Erythroblast (primary cell): ENCODE measurements at regions not wholly inside any gene's neighbourhood (a gene's known extent, or its start where the extent isn't known, plus 50 kb on each side); places are given as distances from the start of the nearest gene placed in this dataset.

Experiments used
- GATA1 ChIP-seq: IDR thresholded peaks from 2 replicates; pipeline ENCODE4 v1.6.1; 2011; ENCODE audit warnings: low read depth, mild to moderate bottlenecking, control low read depth, low read length, moderate library complexity
- POLR2A ChIP-seq: IDR thresholded peaks from 2 replicates; pipeline ENCODE4 v1.6.1; 2011; ENCODE audit warnings: mild to moderate bottlenecking, low read length

DNA sequence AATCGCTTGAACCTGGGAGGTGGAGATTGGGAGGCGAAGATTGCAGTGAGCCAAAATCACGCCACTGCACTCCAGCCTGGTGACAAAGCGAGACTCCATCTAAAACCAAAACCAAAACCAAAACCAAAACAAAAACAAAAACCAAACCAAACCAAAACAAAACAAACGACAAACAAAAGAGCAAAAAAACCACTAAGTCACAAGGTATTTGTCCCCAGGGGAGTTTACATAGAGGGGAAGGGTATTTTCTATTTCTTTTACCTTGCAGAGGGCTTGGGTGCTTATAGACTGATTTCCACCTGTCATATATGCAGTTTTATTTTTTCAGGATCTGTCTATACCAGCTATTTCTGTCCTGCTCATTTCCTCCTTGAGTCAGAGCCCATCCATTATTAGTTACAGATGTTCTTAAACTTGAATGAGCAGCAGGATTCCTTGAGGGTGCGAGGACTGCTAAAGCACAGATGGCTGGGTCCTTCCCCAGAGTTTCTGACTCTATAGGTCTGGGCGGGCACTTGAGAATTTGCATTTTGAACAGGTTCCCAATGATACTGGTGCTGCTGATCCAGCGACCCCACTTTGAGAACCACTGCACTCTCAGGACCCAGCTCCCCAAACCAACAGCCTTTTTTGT is 102.2 kb upstream of the UXS1 start:
- TF ChIP-seq POLR2A (no peak), GATA1 (no peak)
